Stimulated activated naive CD8-positive, alpha-beta T cell treated with anti-CD3 and anti-CD28 coated beads, Interleukin-15, amount 100 ng/mL, for 72 hours (primary cell): ENCODE measurements at regions not wholly inside any gene's neighbourhood (a gene's known extent, or its start where the extent isn't known, plus 50 kb on each side); places are given as distances from the start of the nearest gene placed in this dataset.

Experiments
- ATAC-seq: fragments of 150-1000 bp; cut with Tn5 transposase; 2 replicates; pipeline ENCODE4 v1.10.0; 2021; ENCODE audit warnings: mild to moderate bottlenecking, moderate library complexity
- DNase-seq, 2 donors: peaks; one replicate each; pipeline ENCODE4 v3.0.0; 2021 to 2022
- H3K27ac Mint-ChIP-seq, 2 donors: one replicate each; pipeline ENCODE4 v1.8.0; 2022; ENCODE audit warnings: mild to moderate bottlenecking in 2 of 2, mixed read lengths in 2 of 2, moderate library complexity in 2 of 2
- H3K27me3 Mint-ChIP-seq: one replicate; pipeline ENCODE4 v1.8.0; 2022; ENCODE audit warnings: mixed read lengths
- H3K4me1 Mint-ChIP-seq: one replicate; pipeline ENCODE4 v1.8.0; 2022; ENCODE audit warnings: mild to moderate bottlenecking, mixed read lengths
- H3K4me3 Mint-ChIP-seq, 2 donors: one replicate each; pipeline ENCODE4 v1.8.0; 2022; ENCODE audit warnings: mild to moderate bottlenecking in 2 of 2, mixed read lengths in 2 of 2, moderate library complexity in 1 of 2
- H3K9me3 Mint-ChIP-seq, 2 donors: one replicate each; pipeline ENCODE4 v1.8.0; 2022; ENCODE audit warnings: mixed read lengths in 2 of 2

DNA sequence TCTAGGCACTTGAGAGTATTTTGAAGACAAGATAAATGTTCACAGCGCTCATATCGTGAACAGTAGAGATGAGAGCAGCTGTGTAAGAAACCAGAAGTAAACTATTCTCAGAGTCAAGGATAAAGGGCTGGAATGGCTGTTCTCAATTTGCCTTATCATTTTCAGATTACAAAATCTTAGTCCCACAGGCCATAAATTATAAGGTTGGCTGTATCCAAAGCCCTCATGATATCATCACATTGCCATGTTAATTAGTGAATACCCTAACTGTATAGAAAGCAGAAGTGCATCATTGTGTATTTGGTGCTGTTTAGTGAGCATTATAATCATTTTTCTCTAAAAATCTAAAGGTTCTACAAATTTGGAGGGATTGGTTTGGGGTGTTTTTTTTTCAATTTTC, 168.9 kb upstream of the EDNRA start:
- Mint-ChIP-seq H3K27ac (no peak overlapping the region), H3K9me3 (no peaks in the 10 kb centered on the region), H3K4me1 (no peaks in the 10 kb centered on the region), H3K27me3 (no peaks in the 10 kb centered on the region), H3K4me3 (no peak overlapping the region)
- ATAC-seq = no peak
- DNase-seq = no peak

- H3K27ac Mint-ChIP-seq = no peak overlapping the region
- DNase-seq = no peak
- H3K4me3 Mint-ChIP-seq = no peak overlapping the region
- H3K4me1 Mint-ChIP-seq = no peaks in the 10 kb centered on the region
- no peak for ATAC-seq
- no peaks in the 10 kb centered on the region for H3K9me3 Mint-ChIP-seq
- no peaks in the 10 kb centered on the region for H3K27me3 Mint-ChIP-seq
Measured at GRCh38 chr4:147312376-147313046, 168.4 kb upstream of the EDNRA start.

DNA sequence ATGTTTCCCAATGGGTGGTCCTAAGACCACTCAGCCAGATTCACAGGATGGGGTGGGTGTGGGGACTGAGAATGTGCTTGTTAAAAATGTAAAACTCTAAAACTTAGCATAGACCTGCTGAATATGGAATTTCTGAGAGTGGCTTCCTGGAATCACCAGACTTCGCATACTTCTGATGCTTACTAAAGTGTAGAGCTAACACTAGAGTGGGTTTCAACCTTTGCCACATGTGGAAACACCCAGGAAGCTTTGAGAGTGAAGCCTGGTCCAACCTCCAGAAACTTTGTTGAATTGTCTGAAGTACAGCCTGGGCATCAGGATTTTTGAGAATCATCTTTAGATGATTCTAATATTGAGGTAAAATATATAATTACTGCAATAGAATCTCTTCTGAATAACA, 167.8 kb upstream of the EDNRA start:
- Mint-ChIP-seq H3K9me3 (no peaks in the 10 kb centered on the region), H3K4me3 (no peak overlapping the region), H3K27me3 (no peaks in the 10 kb centered on the region), H3K27ac (no peak overlapping the region), H3K4me1 (no peaks in the 10 kb centered on the region)
- DNase-seq = no peak
- ATAC-seq = no peak

- Mint-ChIP-seq H3K9me3 (peaks cover 0 to 3% of the 10 kb centered on the region in 2 donors), H3K27ac (no peak overlapping the region), H3K4me3 (no peak overlapping the region), H3K27me3 (no peaks in the 10 kb centered on the region), H3K4me1 (no peaks in the 10 kb centered on the region)
- DNase-seq = no peak
- ATAC-seq = no peak
Measured at GRCh38 chr4:147318586-147318985, 162.3 kb upstream of the EDNRA start.

- no peaks in the 10 kb centered on the region for H3K4me1 Mint-ChIP-seq
- ATAC-seq (no peak), DNase-seq (no peak)
- no peaks in the 10 kb centered on the region for H3K27me3 Mint-ChIP-seq
- no peak overlapping the region for H3K27ac Mint-ChIP-seq
- H3K9me3 Mint-ChIP-seq = peaks cover 0 to 3% of the 10 kb centered on the region in 2 donors
- H3K4me3 Mint-ChIP-seq = no peak overlapping the region
Measured at GRCh38 chr4:147325571-147325981, 155.3 kb upstream of the EDNRA start.

GRCh38 chr4:147326591-147326990, 154.3 kb upstream of the EDNRA start:
- no peak overlapping the region for H3K27ac Mint-ChIP-seq
- ATAC-seq (no peak), DNase-seq (no peak)
- no peak overlapping the region for H3K4me3 Mint-ChIP-seq
- H3K9me3 Mint-ChIP-seq = no peaks in the 10 kb centered on the region
- no peaks in the 10 kb centered on the region for H3K4me1 Mint-ChIP-seq
- H3K27me3 Mint-ChIP-seq = no peaks in the 10 kb centered on the region

GRCh38 chr4:147327322-147327721, 153.6 kb upstream of the EDNRA start:
- ATAC-seq (no peak), DNase-seq (no peak)
- Mint-ChIP-seq H3K27ac (no peak overlapping the region), H3K9me3 (no peaks in the 10 kb centered on the region), H3K4me3 (no peak overlapping the region), H3K27me3 (no peaks in the 10 kb centered on the region), H3K4me1 (no peaks in the 10 kb centered on the region)

GRCh38 chr4:147328189-147328588, 152.7 kb upstream of the EDNRA start:
- no peaks in the 10 kb centered on the region for H3K9me3 Mint-ChIP-seq
- no peaks in the 10 kb centered on the region for H3K27me3 Mint-ChIP-seq
- H3K27ac Mint-ChIP-seq = no peak overlapping the region
- ATAC-seq = no peak
- no peaks in the 10 kb centered on the region for H3K4me1 Mint-ChIP-seq
- no peak for DNase-seq
- H3K4me3 Mint-ChIP-seq = no peak overlapping the region

GRCh38 chr4:147328756-147329446, 152.0 kb upstream of the EDNRA start:
- no peaks in the 10 kb centered on the region for H3K4me1 Mint-ChIP-seq
- DNase-seq (no peak), ATAC-seq (no peak)
- H3K4me3 Mint-ChIP-seq = no peak overlapping the region
- H3K27ac Mint-ChIP-seq = no peak overlapping the region
- no peaks in the 10 kb centered on the region for H3K9me3 Mint-ChIP-seq
- no peaks in the 10 kb centered on the region for H3K27me3 Mint-ChIP-seq

- DNase-seq (no peak), ATAC-seq (no peak)
- no peaks in the 10 kb centered on the region for H3K27me3 Mint-ChIP-seq
- H3K9me3 Mint-ChIP-seq = no peaks in the 10 kb centered on the region
- H3K4me3 Mint-ChIP-seq = no peak overlapping the region
- no peak overlapping the region for H3K27ac Mint-ChIP-seq
- H3K4me1 Mint-ChIP-seq = no peaks in the 10 kb centered on the region
Measured at GRCh38 chr4:147332091-147332490, 148.8 kb upstream of the EDNRA start.

- ATAC-seq (no peak), DNase-seq (no peak)
- Mint-ChIP-seq H3K27ac (no peak overlapping the region), H3K4me1 (no peaks in the 10 kb centered on the region), H3K27me3 (no peaks in the 10 kb centered on the region), H3K4me3 (no peak overlapping the region), H3K9me3 (peaks cover 0 to 5% of the 10 kb centered on the region in 2 donors)
Measured at GRCh38 chr4:147334478-147334877, 146.4 kb upstream of the EDNRA start.

DNA sequence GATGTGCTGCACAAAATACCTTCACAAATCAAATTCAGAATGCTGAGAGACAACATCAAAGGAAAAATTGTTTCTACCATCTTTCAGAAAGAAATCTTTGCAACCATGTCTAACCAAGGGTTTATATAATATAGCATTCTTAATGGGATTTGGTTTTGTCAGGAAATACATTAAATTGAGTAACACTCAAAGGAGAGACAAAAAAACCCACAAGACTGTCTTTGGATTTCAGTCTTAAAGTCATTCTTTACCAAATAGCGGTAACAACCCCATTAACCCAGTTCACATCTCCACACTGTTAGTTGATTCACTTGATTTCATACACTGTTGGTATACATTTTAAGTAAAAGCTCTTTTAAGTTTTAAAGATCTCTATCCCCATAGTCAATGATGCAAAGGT, 145.7 kb upstream of the EDNRA start:
- Mint-ChIP-seq H3K9me3 (peaks cover 0 to 5% of the 10 kb centered on the region in 2 donors), H3K4me3 (no peak overlapping the region), H3K27ac (no peak overlapping the region)

GRCh38 chr4:147336252-147336651, 144.6 kb upstream of the EDNRA start:
- H3K9me3 Mint-ChIP-seq = peaks cover 0 to 5% of the 10 kb centered on the region in 2 donors
- no peaks in the 10 kb centered on the region for H3K4me1 Mint-ChIP-seq
- no peak for DNase-seq

More for the DNA sequence above, 145.7 kb upstream of the EDNRA start:
- no peaks in the 10 kb centered on the region for H3K27me3 Mint-ChIP-seq
- DNase-seq = no peak
- H3K4me1 Mint-ChIP-seq = no peaks in the 10 kb centered on the region
- ATAC-seq = no peak

DNA sequence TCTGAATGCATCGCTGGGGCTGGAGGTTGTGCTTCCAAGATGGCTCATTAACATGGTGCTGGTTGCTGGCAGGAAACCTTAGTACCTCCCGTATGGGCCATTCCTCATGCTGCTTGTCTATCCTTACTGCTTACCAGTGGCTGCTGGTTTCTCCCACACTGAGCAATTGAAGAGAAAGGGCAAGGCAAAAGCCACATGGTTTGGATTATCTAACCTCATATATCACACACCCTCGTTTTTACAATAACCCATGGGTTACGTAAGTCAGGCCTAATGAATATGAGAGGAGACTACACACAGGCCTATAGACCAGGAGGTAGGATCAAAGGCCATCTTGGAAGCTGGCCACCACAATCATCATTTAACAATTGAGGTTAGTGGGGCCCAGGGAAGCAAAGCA, 141.8 kb upstream of the EDNRA start:
- DNase-seq (no peak), ATAC-seq (no peak)
- no peaks in the 10 kb centered on the region for H3K27me3 Mint-ChIP-seq
- peaks cover 0 to 5% of the 10 kb centered on the region in 2 donors for H3K9me3 Mint-ChIP-seq
- no peak overlapping the region for H3K27ac Mint-ChIP-seq
- no peaks in the 10 kb centered on the region for H3K4me1 Mint-ChIP-seq
- H3K4me3 Mint-ChIP-seq = no peak overlapping the region

More at GRCh38 chr4:147336252-147336651, 144.6 kb upstream of the EDNRA start:
- Mint-ChIP-seq H3K27ac (no peak overlapping the region), H3K4me3 (no peak overlapping the region), H3K27me3 (no peaks in the 10 kb centered on the region)
- no peak for ATAC-seq

DNA sequence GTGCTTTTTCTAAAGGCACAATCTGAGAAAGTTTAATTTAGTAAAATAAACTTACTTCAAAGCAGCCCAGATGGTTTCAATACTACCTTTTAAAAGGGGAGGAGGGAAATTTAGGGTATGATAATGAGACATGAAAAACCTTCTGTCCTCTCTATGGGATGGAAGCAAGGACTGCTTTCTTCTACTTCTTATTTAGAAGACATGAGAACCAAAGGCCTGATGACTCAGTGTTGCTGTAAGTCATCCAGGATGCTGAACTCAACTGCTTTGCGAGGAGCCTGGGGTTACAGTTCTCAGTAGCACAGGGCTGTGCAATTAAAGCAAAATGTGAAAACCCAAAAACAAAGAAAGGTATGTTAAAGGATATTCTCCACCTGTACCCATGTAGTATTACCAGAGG, 140.8 kb upstream of the EDNRA start:
- Mint-ChIP-seq H3K9me3 (peaks cover 0 to 5% of the 10 kb centered on the region in 2 donors), H3K27me3 (no peaks in the 10 kb centered on the region), H3K4me3 (no peak overlapping the region), H3K27ac (no peak overlapping the region), H3K4me1 (no peaks in the 10 kb centered on the region)
- ATAC-seq (no peak), DNase-seq (no peak)

GRCh38 chr4:147340591-147341120, 140.2 kb upstream of the EDNRA start:
- DNase-seq (no peak), ATAC-seq (no peak)
- Mint-ChIP-seq H3K27ac (no peak overlapping the region), H3K9me3 (peaks cover 0 to 5% of the 10 kb centered on the region in 2 donors), H3K27me3 (no peaks in the 10 kb centered on the region), H3K4me1 (no peaks in the 10 kb centered on the region), H3K4me3 (no peak overlapping the region)
